ENCODE measurements at regions not wholly inside any gene's neighbourhood (a gene's known extent, or its start where the extent isn't known, plus 50 kb on each side); places are given as distances from the start of the nearest gene placed in this dataset.

DNA sequence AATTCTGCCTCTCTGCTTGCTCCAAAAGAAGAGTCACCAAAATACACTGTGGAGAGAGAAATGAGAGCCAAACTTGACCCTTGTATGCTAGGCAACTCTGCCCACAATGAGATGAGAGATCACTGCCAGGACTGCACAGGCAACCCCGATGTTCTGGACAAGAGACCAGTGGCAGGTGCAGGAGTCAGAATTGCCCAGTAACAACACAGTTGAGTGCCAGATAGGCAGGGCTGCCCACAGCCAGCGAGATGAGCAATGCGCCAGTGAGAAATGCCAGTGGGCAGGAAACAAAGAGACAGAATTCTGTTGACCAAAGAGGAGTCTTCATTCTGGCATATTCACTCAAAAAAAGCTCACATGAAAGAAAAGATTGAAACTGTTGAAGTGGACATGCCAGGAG lies 570.7 kb downstream of the CAAP1 start:
- Histone ChIP-seq H3K4me1 (no peaks in the 10 kb centered on the region), H3K27me3 (no peaks in the 10 kb centered on the region), H3K4me3 (no peak overlapping the region), H3K36me3 (peaks cover 4% of the 10 kb centered on the region), H3K9me3 (no peaks in the 10 kb centered on the region), H3K27ac (no peak overlapping the region)
- intact Hi-C loops (cut with DNase I; ENCODE audit: low total_unique reads), result no loop called here
- no peak for DNase-seq (ENCODE audit: low spot score in 2 of 2)
- TF ChIP-seq POLR2AphosphoS5 (IDR thresholded peaks at IDR 0.05) (no peak), POLR2A (IDR thresholded peaks at IDR 0.05) (no peak)
- TF ChIP-seq, protein P1, sequence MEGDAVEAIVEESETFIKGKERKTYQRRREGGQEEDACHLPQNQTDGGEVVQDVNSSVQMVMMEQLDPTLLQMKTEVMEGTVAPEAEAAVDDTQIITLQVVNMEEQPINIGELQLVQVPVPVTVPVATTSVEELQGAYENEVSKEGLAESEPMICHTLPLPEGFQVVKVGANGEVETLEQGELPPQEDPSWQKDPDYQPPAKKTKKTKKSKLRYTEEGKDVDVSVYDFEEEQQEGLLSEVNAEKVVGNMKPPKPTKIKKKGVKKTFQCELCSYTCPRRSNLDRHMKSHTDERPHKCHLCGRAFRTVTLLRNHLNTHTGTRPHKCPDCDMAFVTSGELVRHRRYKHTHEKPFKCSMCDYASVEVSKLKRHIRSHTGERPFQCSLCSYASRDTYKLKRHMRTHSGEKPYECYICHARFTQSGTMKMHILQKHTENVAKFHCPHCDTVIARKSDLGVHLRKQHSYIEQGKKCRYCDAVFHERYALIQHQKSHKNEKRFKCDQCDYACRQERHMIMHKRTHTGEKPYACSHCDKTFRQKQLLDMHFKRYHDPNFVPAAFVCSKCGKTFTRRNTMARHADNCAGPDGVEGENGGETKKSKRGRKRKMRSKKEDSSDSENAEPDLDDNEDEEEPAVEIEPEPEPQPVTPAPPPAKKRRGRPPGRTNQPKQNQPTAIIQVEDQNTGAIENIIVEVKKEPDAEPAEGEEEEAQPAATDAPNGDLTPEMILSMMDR (IDR thresholded peaks at IDR 0.05), result no peak

DNA sequence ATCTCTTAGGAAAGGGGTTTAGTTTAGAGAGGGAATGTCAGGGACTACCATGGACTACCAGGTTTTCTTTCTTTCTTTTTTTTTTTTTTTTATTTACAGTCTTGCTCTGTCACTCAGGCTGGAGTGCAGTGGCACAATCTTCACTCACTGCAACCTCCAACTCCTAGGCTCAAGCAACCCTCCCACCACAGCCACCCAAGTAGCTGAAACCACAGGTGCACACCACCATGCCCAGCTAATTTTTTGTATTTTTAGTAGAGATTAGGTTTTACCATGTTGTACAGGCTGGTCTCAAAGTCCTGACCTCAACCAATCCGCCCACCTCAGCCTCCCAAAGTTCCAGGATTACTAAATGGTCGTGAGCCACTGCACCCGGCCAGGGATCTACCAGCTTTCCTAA lies 572.7 kb downstream of the CAAP1 start:
- intact Hi-C loops (cut with DNase I; ENCODE audit: low total_unique reads), result no loop called here
- no peaks in the 10 kb centered on the region for H3K4me1 ChIP-seq
- H3K36me3 ChIP-seq, result peaks cover 4% of the 10 kb centered on the region
- H3K4me3 ChIP-seq, result no peak overlapping the region
- H3K27ac ChIP-seq, result no peak overlapping the region
- TF ChIP-seq POLR2AphosphoS5 (IDR thresholded peaks at IDR 0.05) (no peak), POLR2A (IDR thresholded peaks at IDR 0.05) (no peak)
- TF ChIP-seq, protein P1 (IDR thresholded peaks at IDR 0.05), result no peak
- DNase-seq (ENCODE audit: low spot score in 2 of 2), result no peak
- H3K27me3 ChIP-seq, result no peaks in the 10 kb centered on the region
- no peaks in the 10 kb centered on the region for H3K9me3 ChIP-seq

DNA sequence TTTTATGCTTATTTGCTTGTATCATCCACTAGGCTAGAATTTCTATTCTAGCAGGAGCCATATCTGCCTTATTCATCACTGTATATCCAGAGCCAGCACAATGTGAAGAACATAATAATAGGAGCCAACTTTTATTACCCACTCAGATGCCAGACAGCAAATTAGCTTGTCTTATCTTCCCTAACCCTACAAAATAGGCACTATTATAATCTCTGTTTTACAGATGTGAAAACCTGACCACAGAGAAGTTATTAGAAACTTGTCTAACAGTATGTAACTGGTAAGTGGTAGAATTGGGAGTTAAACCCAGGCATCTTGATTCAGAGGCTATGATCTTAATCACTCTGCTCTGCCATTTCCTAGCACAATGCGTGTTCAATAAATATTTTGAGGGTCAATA lies 579.5 kb downstream of the CAAP1 start:
- no peak for DNase-seq (ENCODE audit: low spot score in 2 of 2)
- Histone ChIP-seq H3K27ac (no peak overlapping the region), H3K4me3 (no peak overlapping the region), H3K27me3 (no peaks in the 10 kb centered on the region), H3K36me3 (no peaks in the 10 kb centered on the region), H3K9me3 (no peaks in the 10 kb centered on the region), H3K4me1 (no peaks in the 10 kb centered on the region)
- TF ChIP-seq POLR2AphosphoS5 (IDR thresholded peaks at IDR 0.05) (no peak), POLR2A (IDR thresholded peaks at IDR 0.05) (no peak)
- TF ChIP-seq, protein P1 (IDR thresholded peaks at IDR 0.05), result no peak
- intact Hi-C loops (cut with DNase I; ENCODE audit: low total_unique reads), result no loop called here

DNA sequence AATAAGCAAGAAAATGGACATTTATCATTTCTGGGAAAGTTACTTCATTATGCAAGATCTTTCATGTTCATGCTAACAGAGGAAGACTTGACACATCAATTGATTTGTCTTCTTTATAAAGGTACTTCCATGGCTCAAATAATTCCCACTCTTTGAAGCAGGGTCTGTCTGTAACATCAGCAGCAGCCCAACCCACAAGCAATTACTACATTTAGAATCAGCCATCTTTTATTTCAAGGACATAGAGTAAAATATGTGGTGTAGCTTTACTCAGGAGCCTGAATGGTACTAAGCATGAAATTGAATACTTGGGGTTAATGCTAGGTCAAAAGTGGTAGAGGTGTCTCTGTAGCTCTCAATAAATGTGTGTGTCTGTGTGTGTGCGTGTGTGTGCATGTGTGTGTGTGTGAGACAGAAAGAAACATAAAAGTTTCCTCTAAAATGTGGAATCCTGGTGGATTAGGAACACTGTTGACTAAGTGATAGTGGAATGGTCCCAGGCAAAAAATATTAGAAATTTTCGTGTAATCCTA lies 581.1 kb downstream of the CAAP1 start:
- H3K36me3 ChIP-seq, result no peaks in the 10 kb centered on the region
- no peak overlapping the region for H3K27ac ChIP-seq
- H3K4me3 ChIP-seq, result no peak overlapping the region
- no peak for TF ChIP-seq POLR2A (IDR thresholded peaks at IDR 0.05)
- TF ChIP-seq, protein P1 (IDR thresholded peaks at IDR 0.05), result no peak
- no peak for TF ChIP-seq POLR2AphosphoS5 (IDR thresholded peaks at IDR 0.05)
- no peak for DNase-seq (ENCODE audit: low spot score in 2 of 2)
- no peaks in the 10 kb centered on the region for H3K4me1 ChIP-seq
- intact Hi-C loops (cut with DNase I; ENCODE audit: low total_unique reads), result no loop called here
- H3K9me3 ChIP-seq, result no peaks in the 10 kb centered on the region
- H3K27me3 ChIP-seq, result no peaks in the 10 kb centered on the region

DNA sequence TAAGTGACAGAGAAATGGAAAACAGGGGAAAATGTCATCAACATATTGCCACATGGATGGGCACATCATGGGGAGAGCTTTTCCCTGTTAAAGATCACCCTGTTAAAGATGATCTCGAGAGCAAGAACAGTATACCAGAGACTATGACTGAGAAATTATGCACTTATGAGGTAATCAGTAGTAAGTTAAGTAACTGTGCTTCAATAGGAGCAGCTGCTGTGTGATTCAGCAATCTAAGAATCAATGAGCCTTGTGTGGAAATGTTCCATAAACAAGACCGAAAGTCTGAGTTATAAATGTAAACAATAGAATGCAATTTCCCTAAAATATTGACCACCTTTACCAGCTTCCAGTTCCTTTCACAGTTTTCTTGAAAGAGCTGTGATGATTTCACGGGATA lies 582.3 kb downstream of the CAAP1 start:
- Histone ChIP-seq H3K4me3 (no peak overlapping the region), H3K36me3 (no peaks in the 10 kb centered on the region), H3K9me3 (no peaks in the 10 kb centered on the region), H3K27me3 (no peaks in the 10 kb centered on the region), H3K4me1 (no peaks in the 10 kb centered on the region), H3K27ac (no peak overlapping the region)
- DNase-seq (ENCODE audit: low spot score in 2 of 2), result no peak
- intact Hi-C loops (cut with DNase I; ENCODE audit: low total_unique reads), result no loop called here
- no peak for TF ChIP-seq POLR2AphosphoS5 (IDR thresholded peaks at IDR 0.05)
- TF ChIP-seq POLR2A (IDR thresholded peaks at IDR 0.05), result no peak
- TF ChIP-seq, protein P1 (IDR thresholded peaks at IDR 0.05), result no peak

Measured in breast epithelium (tissue), 4 donors.